Endothelial cell of umbilical vein (primary cell): ENCODE measurements at regions not wholly inside any gene's neighbourhood (a gene's known extent, or its start where the extent isn't known, plus 50 kb on each side); places are given as distances from the start of the nearest gene placed in this dataset.

Experiments
- BruUV-seq: library from RNA; stranded (reverse); fragments of 400-500 nt; replicated peaks from 2 replicates; lab custom pipeline; 2021; lab: Mats Ljungman, UMichigan
- CTCF ChIA-PET: fragments of 300-600, 350-600 bp; sonication (Branson Sonifier 250); formaldehyde crosslinking; loops from one replicate; lab custom pipeline; 2021; ENCODE audit warnings: antibody characterized with exemption, inconsistent platforms; lab: Charles Lee
- POLR2A ChIA-PET: fragments of 300-600, 350-600 bp; sonication (Branson Sonifier 250); formaldehyde crosslinking; loops from one replicate; lab custom pipeline; 2021; ENCODE audit warnings: antibody characterized with exemption, inconsistent platforms; lab: Charles Lee
- DNase-seq: peaks from one replicate; pipeline ENCODE4 v3.0.0-alpha.2; 2011; ENCODE audit warnings: low read depth, low spot score
- FAIRE-seq: peaks from 2 replicates; lab custom pipeline; 2011; peaks lifted over from hg19 to GRCh38; lab: Jason Lieb, UNC
- H2AFZ ChIP-seq: 2 replicates; pipeline ENCODE4 v1.6.0; 2012; ENCODE audit warnings: low read depth, low read length, control low read depth, inconsistent platforms
- H3K27ac ChIP-seq: 2 replicates; pipeline ENCODE4 v1.5.1; 2011; ENCODE audit warnings: low read depth, mild to moderate bottlenecking, control low read depth, low read length, moderate library complexity; ENCODE audit not compliant: insufficient read depth
- H3K27me3 ChIP-seq, 2 experiments: 2 replicates each; pipeline versions ENCODE4 v1.6.0 to v1.6.1; 2011; ENCODE audit warnings: low read length in 2 of 2, mixed read lengths in 1 of 2; ENCODE audit not compliant: control insufficient read depth in 2 of 2, insufficient read depth in 2 of 2
- H3K36me3 ChIP-seq, 2 experiments: 2 replicates in 1 of 2; 3 replicates in 1 of 2; pipeline ENCODE4 v1.5.1; 2011; ENCODE audit warnings: low read length in 2 of 2, mild to moderate bottlenecking in 1 of 2, moderate library complexity in 1 of 2; ENCODE audit not compliant: control insufficient read depth in 2 of 2, insufficient read depth in 2 of 2; ENCODE audit errors: extremely low read depth in 1 of 2
- H3K4me1 ChIP-seq: 3 replicates; pipeline ENCODE4 v1.5.1; 2011; ENCODE audit warnings: mild to moderate bottlenecking, low read length; ENCODE audit not compliant: control insufficient read depth, insufficient read depth; ENCODE audit errors: extremely low read depth
- H3K4me2 ChIP-seq: 2 replicates; pipeline ENCODE4 v1.6.1; 2011; ENCODE audit warnings: low read length, control low read depth, mixed read lengths; ENCODE audit not compliant: insufficient read depth
- H3K4me3 ChIP-seq, 3 experiments: fragments of 200-600 bp in 1 of 3; sonication (generic), shearing (Covaris generic) in 1 of 3; replicated peaks in 1 of 3; 2 replicates each; pipeline ENCODE4 v1.5.1; 2011 to 2016; ENCODE audit warnings: control low read depth in 3 of 3, low read length in 3 of 3, mild to moderate bottlenecking in 2 of 3, inconsistent platforms in 1 of 3, low read depth in 1 of 3, moderate library complexity in 1 of 3; ENCODE audit not compliant: insufficient read depth in 1 of 3
- H3K79me2 ChIP-seq: 2 replicates; pipeline ENCODE4 v1.6.0; 2012; ENCODE audit warnings: low read length, inconsistent platforms; ENCODE audit not compliant: control insufficient read depth, insufficient read depth
- H3K9ac ChIP-seq: replicated peaks from 2 replicates; pipeline ENCODE3; 2011; ENCODE audit warnings: low read length, control low read depth; ENCODE audit not compliant: insufficient read depth; ENCODE audit errors: extremely low read depth
- H3K9me1 ChIP-seq: replicated peaks from 3 replicates; pipeline ENCODE4 v1.6.0; 2011; ENCODE audit warnings: mild to moderate bottlenecking, low read length; ENCODE audit not compliant: control insufficient read depth, insufficient read depth; ENCODE audit errors: extremely low read depth
- H3K9me3 ChIP-seq: replicated peaks from 2 replicates; pipeline ENCODE4 v1.5.1; 2012; ENCODE audit warnings: low read length, inconsistent platforms; ENCODE audit not compliant: control insufficient read depth, insufficient read depth
- H4K20me1 ChIP-seq: replicated peaks from 2 replicates; pipeline ENCODE3; 2011; ENCODE audit warnings: mild to moderate bottlenecking, low read length; ENCODE audit not compliant: control insufficient read depth, insufficient read depth; ENCODE audit errors: extremely low read depth
- EZH2 ChIP-seq: IDR thresholded peaks from 2 replicates; pipeline ENCODE4 v1.6.1; 2012; ENCODE audit warnings: borderline replicate concordance, low read depth, mild to moderate bottlenecking, moderate library complexity, low read length, inconsistent platforms; ENCODE audit not compliant: severe bottlenecking
- FOS ChIP-seq: IDR thresholded peaks from 2 replicates; pipeline ENCODE4 v1.6.1; 2011; ENCODE audit warnings: mild to moderate bottlenecking, low read length, moderate library complexity, borderline replicate concordance; ENCODE audit not compliant: insufficient read depth
- GATA2 ChIP-seq: IDR thresholded peaks from 2 replicates; pipeline ENCODE4 v1.7.0; 2011; ENCODE audit warnings: low read depth, mild to moderate bottlenecking, moderate library complexity, mixed read lengths, low read length; ENCODE audit not compliant: insufficient read length, insufficient read depth
- JUN ChIP-seq: IDR thresholded peaks from 2 replicates; pipeline ENCODE4 v1.6.1; 2011; ENCODE audit warnings: borderline replicate concordance, low read depth; ENCODE audit not compliant: insufficient read length, insufficient read depth
- MYC ChIP-seq: IDR thresholded peaks from one replicate; pipeline ENCODE4 v1.6.1; 2011; ENCODE audit warnings: mild to moderate bottlenecking, low read depth, low read length
- POLR2A ChIP-seq: IDR thresholded peaks from 2 replicates; pipeline ENCODE4 v1.6.1; 2012; ENCODE audit warnings: low read depth, mild to moderate bottlenecking, control low read depth, low read length
- POLR2AphosphoS5 ChIP-seq: IDR thresholded peaks from 2 replicates; pipeline ENCODE4 v1.6.1; 2012; ENCODE audit warnings: low read depth, mild to moderate bottlenecking, control low read depth, low read length, moderate library complexity; ENCODE audit not compliant: insufficient read depth
- dilution Hi-C: fragments of 300-500 bp; cut with MboI; formaldehyde crosslinking; loops from one replicate; pipeline ENCODE4 v1.15.0; 2019; ENCODE audit warnings: low sequenced_read_pairs; ENCODE audit not compliant: extremely low pct_ligation_motif_present
- intact Hi-C: fragments of 100-400 bp; cut with micrococcal nuclease; formaldehyde crosslinking; loops from one replicate; pipeline ENCODE4 v1.10.0; 2022
- TF ChIP-seq, protein P1 (sequence below), 2 donors: IDR thresholded peaks; 1 replicate in 1 of 2; 2 replicates in 1 of 2; pipeline ENCODE4 v1.5.1; 2011; ENCODE audit warnings: low read length in 2 of 2, mild to moderate bottlenecking in 2 of 2, moderate library complexity in 2 of 2, control low read depth in 1 of 2, inconsistent platforms in 1 of 2, low read depth in 1 of 2; ENCODE audit not compliant: insufficient read depth in 1 of 2; ENCODE audit errors: extremely low read depth in 1 of 2
- TF ChIP-seq, protein P2 (sequence below): IDR thresholded peaks from 2 replicates; pipeline ENCODE4 v1.6.1; 2011; ENCODE audit not compliant: insufficient read depth, insufficient read length

DNA sequence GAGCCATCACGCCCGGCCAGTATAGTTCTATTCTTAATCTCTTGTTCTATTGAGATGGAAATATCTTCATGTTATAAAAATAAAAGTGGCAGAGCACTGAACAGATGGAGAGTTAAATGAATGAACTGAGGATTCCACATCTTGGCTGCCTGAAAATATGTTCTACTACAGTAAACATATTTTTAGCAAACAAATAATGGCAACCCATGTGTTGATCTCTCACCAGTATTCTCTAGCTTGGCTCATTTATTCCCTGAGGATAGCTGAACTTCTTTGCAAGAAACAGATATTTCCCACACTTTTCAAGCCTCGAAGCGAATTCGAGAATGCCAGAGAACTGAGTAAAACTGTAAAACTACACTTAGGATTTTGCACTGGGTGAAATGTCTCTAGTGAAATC, 58.9 kb downstream of the DIRAS3 start:
- Histone ChIP-seq H3K4me2 (no peak overlapping the region), H2AFZ (no peak overlapping the region), H3K27me3 (no peaks in the 10 kb centered on the region), H4K20me1 (no peaks in the 10 kb centered on the region), H3K9me1 (no peaks in the 10 kb centered on the region), H3K79me2 (no peaks in the 10 kb centered on the region), H3K36me3 (no peaks in the 10 kb centered on the region), H3K4me1 (no peaks in the 10 kb centered on the region), H3K27ac (no peak overlapping the region), H3K9ac (no peak overlapping the region), H3K9me3 (no peaks in the 10 kb centered on the region), H3K4me3 (no peak overlapping the region)
- TF ChIP-seq, protein P1, sequence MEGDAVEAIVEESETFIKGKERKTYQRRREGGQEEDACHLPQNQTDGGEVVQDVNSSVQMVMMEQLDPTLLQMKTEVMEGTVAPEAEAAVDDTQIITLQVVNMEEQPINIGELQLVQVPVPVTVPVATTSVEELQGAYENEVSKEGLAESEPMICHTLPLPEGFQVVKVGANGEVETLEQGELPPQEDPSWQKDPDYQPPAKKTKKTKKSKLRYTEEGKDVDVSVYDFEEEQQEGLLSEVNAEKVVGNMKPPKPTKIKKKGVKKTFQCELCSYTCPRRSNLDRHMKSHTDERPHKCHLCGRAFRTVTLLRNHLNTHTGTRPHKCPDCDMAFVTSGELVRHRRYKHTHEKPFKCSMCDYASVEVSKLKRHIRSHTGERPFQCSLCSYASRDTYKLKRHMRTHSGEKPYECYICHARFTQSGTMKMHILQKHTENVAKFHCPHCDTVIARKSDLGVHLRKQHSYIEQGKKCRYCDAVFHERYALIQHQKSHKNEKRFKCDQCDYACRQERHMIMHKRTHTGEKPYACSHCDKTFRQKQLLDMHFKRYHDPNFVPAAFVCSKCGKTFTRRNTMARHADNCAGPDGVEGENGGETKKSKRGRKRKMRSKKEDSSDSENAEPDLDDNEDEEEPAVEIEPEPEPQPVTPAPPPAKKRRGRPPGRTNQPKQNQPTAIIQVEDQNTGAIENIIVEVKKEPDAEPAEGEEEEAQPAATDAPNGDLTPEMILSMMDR (IDR thresholded peaks at IDR 0.05; ENCODE audit: extremely low read depth in 1 of 2, insufficient read depth in 1 of 2, low read depth in 1 of 2, low read length in 2 of 2): no peak
- TF ChIP-seq, protein P2, sequence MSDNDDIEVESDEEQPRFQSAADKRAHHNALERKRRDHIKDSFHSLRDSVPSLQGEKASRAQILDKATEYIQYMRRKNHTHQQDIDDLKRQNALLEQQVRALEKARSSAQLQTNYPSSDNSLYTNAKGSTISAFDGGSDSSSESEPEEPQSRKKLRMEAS: no peak
- TF ChIP-seq MYC: no peak
- TF ChIP-seq EZH2: no peak
- TF ChIP-seq JUN: no peak
- no peak for TF ChIP-seq POLR2A
- no peak for TF ChIP-seq GATA2
- no peak for TF ChIP-seq POLR2AphosphoS5
- TF ChIP-seq FOS: no peak
- intact Hi-C loops: no loop called here
- dilution Hi-C loops: no loop called here
- DNase-seq (no peak), FAIRE-seq (no peak)
- BruUV-seq: no TSS peak
- POLR2A ChIA-PET: no interaction called here
- CTCF ChIA-PET: interaction anchor here (2.7 kb wide), 1 partner anchor 19 kb away, joined by 12 read pairs; no protein-coding TSS in a partner anchor
